ENCODE measurements at regions not wholly inside any gene's neighbourhood (a gene's known extent, or its start where the extent isn't known, plus 50 kb on each side); places are given as distances from the start of the nearest gene placed in this dataset.

DNA sequence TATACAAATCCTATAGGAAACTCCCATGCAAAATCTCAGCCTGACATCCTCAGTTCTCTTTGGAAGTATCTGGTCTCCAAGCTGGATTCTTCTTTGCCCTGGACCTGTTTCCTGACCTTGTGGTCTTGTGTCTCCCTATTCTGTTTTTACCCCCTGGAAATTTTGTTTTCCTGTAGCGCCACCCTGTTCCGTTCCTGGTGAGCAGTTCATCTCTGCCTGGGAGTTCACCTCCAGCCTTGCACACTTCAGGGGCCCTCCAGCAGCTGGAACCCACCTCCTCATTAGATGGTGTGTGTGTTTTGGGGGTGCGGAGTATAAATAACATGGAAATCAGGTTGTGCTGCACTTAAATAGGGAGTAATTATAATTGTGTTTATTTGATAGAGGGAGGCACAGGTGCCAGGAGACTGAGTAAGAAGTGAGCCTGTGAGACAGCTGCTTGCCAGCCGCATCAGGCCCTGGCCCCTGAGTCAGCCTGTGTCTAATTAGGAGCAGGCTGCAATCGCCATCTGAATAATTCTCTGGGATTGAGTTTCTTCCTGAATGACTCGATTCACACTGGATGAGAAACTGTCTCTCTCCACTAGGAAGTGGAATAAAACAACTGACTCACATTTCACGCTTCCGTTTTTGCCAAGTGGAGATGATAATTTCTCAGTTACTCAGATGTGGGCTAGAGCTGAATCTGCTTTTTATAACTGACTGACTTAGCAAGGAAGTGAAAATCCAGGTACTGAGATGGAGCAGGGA, 69.4 kb upstream of the HECTD2 start (continued):
- no peak for TF ChIP-seq CHD2 (IDR thresholded peaks at IDR 0.05; ENCODE audit: low read depth, low read length)
- TF ChIP-seq TCF7 (IDR thresholded peaks at IDR 0.05; ENCODE audit: low read depth), result no peak

DNA sequence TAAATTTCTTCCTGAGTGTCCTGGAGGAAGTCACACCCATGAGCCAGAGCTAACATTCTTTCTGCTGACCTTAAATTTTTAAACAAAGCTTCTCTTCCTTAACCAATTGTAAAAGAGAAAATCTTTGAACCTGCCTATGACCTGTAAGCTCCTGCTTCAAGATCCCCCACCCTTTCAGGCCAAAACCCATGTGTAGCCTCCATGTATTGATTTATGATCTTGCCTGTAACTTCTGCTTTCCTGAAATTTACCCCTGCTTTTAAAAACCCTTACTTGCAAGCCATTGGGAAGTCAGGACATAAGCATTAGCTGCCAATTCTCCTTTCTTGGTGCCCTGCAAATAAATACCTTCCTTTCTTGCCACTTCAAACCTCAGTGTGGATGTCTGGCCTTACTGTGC, 68.5 kb upstream of the HECTD2 start:
- intact Hi-C loops (cut with micrococcal nuclease; ENCODE audit: unreplicated experiment), result no loop called here
- H2AFZ ChIP-seq (ENCODE audit: low read length), result no peak overlapping the region
- no TSS peak for BruUV-seq (replicated peaks)

More for the DNA sequence above, 68.5 kb upstream of the HECTD2 start:
- Histone ChIP-seq H4K20me1 (ENCODE audit: insufficient read depth, low read length) (no peaks in the 10 kb centered on the region), H3K27ac (ENCODE audit: extremely low read length, insufficient read depth, low read length) (no peak overlapping the region), H3K9me3 (ENCODE audit: low read length) (no peaks in the 10 kb centered on the region), H3K27me3 (ENCODE audit: control insufficient read depth in 1 of 2, insufficient read depth in 2 of 2, low read length in 2 of 2) (peaks cover 0 to 2% of the 10 kb centered on the region in 2 experiments; a peak in 1 of 5 replicates), H3K36me3 (replicated peaks in 1 of 2; ENCODE audit: control insufficient read depth in 1 of 2, insufficient read depth in 2 of 2, low read length in 2 of 2) (no peaks in the 10 kb centered on the region), H3K9ac (ENCODE audit: insufficient read depth, low read depth, low read length) (no peak overlapping the region), H3K4me2 (ENCODE audit: low read depth, low read length) (no peak overlapping the region), H3K79me2 (ENCODE audit: insufficient read depth, low read length) (no peaks in the 10 kb centered on the region), H3K4me3 (replicated peaks in 1 of 3; ENCODE audit: insufficient read depth in 1 of 3, low read depth in 2 of 3, low read length in 3 of 3) (no peak overlapping the region), H3K4me1 (ENCODE audit: insufficient read depth, low read length) (no peaks in the 10 kb centered on the region)
- CTCF ChIA-PET (ENCODE audit: low intra/inter-chr PET ratio, low total read pairs), result no interaction called here
- POLR2A ChIA-PET, result no interaction called here
- TF ChIP-seq BRD4 (CRISPR knock-in tag; IDR thresholded peaks at IDR 0.05) (no peak), ZNF564 (CRISPR knock-in tag; IDR thresholded peaks at IDR 0.05) (no peak), RFX5 (IDR thresholded peaks at IDR 0.05; ENCODE audit: low read depth, low read length) (no peak), ZNF558 (CRISPR knock-in tag; IDR thresholded peaks at IDR 0.05; ENCODE audit: borderline replicate concordance) (no peak), PCBP2 (optimal IDR thresholded peaks at IDR 0.05; ENCODE audit: low read depth, low read length, poor library complexity, severe bottlenecking) (no peak), ZNF569 (CRISPR knock-in tag; IDR thresholded peaks at IDR 0.05; ENCODE audit: borderline replicate concordance) (no peak), EP300 (IDR thresholded peaks at IDR 0.05; ENCODE audit: low read depth in 2 of 2, low read length in 2 of 2) (no peak), EP300 (CRISPR knock-in tag; IDR thresholded peaks at IDR 0.05; ENCODE audit: borderline replicate concordance) (no peak), SIN3A (IDR thresholded peaks at IDR 0.05; ENCODE audit: borderline replicate concordance, low read depth, low read length) (no peak), NR1H2 (CRISPR knock-in tag; IDR thresholded peaks at IDR 0.05; ENCODE audit: borderline replicate concordance, low read depth) (no peak), ZSCAN21 (CRISPR knock-in tag; IDR thresholded peaks at IDR 0.05; ENCODE audit: borderline replicate concordance) (no peak), MXD1 (CRISPR knock-in tag; IDR thresholded peaks at IDR 0.05) (no peak), ZNF20 (CRISPR knock-in tag; IDR thresholded peaks at IDR 0.05) (no peak)
- TF ChIP-seq, protein P1, sequence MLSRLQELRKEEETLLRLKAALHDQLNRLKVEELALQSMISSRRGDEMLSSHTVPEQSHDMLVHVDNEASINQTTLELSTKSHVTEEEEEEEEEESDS (CRISPR knock-in tag; IDR thresholded peaks at IDR 0.05; ENCODE audit: borderline replicate concordance), result no peak
- TF ChIP-seq, protein P2, sequence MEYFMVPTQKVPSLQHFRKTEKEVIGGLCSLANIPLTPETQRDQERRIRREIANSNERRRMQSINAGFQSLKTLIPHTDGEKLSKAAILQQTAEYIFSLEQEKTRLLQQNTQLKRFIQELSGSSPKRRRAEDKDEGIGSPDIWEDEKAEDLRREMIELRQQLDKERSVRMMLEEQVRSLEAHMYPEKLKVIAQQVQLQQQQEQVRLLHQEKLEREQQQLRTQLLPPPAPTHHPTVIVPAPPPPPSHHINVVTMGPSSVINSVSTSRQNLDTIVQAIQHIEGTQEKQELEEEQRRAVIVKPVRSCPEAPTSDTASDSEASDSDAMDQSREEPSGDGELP (IDR thresholded peaks at IDR 0.05; ENCODE audit: borderline replicate concordance, low read depth), result no peak
- ATAC-seq, result no peak
- DNase-seq (ENCODE audit: low spot score), result no peak
- in situ Hi-C loops (cut with HindIII; ENCODE audit: extremely low pct_ligation_motif_present, low pct_unique_long_range_greater_than_20kb), result no loop called here
- FAIRE-seq, result no peak

Data from HepG2 (cell line).